ENCODE measurements at regions not wholly inside any gene's neighbourhood (a gene's known extent, or its start where the extent isn't known, plus 50 kb on each side); places are given as distances from the start of the nearest gene placed in this dataset.

DNA sequence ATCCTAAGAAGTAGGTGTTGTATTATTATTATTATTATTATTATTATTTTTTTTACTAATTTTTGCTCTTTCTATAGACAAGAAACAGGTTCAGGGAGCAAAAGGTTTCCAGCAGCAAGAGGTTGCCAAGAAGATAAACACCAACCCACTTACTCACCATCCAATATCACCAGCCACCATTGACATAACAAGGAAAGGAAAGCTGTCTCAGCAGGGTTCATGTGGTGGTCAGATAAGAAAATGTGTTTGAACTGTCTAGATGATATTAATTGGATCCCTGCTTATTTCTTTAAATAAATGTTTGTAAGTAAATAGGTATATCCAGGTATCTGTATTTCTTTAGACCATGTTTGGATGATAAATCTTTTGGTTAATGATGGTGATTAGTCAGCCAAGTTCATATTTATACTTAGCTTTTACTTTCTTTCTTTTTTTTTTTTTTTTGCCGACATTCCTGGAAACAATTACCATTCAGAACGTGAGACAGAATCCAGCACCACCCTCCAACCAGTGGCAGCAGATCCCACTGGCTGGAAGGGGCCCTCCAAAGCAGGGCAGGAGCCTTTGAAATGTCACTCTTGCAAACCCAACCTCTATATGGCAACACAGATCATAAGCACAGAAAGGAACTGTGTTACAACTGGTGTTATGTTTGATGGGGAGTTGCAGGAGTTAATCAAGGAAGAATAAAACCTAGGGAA, 139.2 kb upstream of the ECI2 start:
- POLR2A ChIA-PET (ENCODE audit: unreplicated experiment), result interaction anchor here (0.6 kb wide), 2 partner anchors 244 to 377 kb away, joined by 3 to 5 read pairs; no protein-coding TSS in a partner anchor
- H4K20me1 ChIP-seq (ENCODE audit: low read length), result no peaks in the 10 kb centered on the region
- H3K9me3 ChIP-seq (ENCODE audit: low read length), result no peaks in the 10 kb centered on the region
- H3K4me1 ChIP-seq (ENCODE audit: insufficient read depth, low read length), result peaks cover 10% of the 10 kb centered on the region; the same call in 1 of the 2 replicates
- H3K27me3 ChIP-seq (ENCODE audit: low read length), result no peaks in the 10 kb centered on the region
- H3K79me2 ChIP-seq (ENCODE audit: low read length), result no peaks in the 10 kb centered on the region
- no peaks in the 10 kb centered on the region for H3F3A ChIP-seq (ENCODE audit: low read length, unreplicated experiment)
- intact Hi-C loops (cut with micrococcal nuclease), result no loop called here
- H3K4me2 ChIP-seq (ENCODE audit: low read length), result no peak overlapping the region
- no peak overlapping the region for H3K27ac ChIP-seq (ENCODE audit: low read length)
- TF ChIP-seq EZH2phosphoT487 (IDR thresholded peaks at IDR 0.05; ENCODE audit: borderline replicate concordance, low read length), result no peak
- TF ChIP-seq, protein P1, sequence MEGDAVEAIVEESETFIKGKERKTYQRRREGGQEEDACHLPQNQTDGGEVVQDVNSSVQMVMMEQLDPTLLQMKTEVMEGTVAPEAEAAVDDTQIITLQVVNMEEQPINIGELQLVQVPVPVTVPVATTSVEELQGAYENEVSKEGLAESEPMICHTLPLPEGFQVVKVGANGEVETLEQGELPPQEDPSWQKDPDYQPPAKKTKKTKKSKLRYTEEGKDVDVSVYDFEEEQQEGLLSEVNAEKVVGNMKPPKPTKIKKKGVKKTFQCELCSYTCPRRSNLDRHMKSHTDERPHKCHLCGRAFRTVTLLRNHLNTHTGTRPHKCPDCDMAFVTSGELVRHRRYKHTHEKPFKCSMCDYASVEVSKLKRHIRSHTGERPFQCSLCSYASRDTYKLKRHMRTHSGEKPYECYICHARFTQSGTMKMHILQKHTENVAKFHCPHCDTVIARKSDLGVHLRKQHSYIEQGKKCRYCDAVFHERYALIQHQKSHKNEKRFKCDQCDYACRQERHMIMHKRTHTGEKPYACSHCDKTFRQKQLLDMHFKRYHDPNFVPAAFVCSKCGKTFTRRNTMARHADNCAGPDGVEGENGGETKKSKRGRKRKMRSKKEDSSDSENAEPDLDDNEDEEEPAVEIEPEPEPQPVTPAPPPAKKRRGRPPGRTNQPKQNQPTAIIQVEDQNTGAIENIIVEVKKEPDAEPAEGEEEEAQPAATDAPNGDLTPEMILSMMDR (conservative IDR thresholded peaks at IDR 0.05; ENCODE audit: low read depth, low read length), result no peak
- no peak for TF ChIP-seq EZH2 (IDR thresholded peaks at IDR 0.05; ENCODE audit: low read length, unreplicated experiment)
- CTCF ChIA-PET, result no interaction called here
- no peak overlapping the region for H3K9ac ChIP-seq (ENCODE audit: low read length)
- no TSS peak for BruUV-seq (replicated peaks)
- DNase-seq, result no peak
- no peak for ATAC-seq
- no peaks in the 10 kb centered on the region for H3K9me2 ChIP-seq (replicated peaks; ENCODE audit: low read length)
- no peak overlapping the region for H3K4me3 ChIP-seq (ENCODE audit: low read length)
- no peaks in the 10 kb centered on the region for H3K36me3 ChIP-seq (ENCODE audit: low read depth, low read length)
- no peak overlapping the region for H2AFZ ChIP-seq (ENCODE audit: low read length)

DNA sequence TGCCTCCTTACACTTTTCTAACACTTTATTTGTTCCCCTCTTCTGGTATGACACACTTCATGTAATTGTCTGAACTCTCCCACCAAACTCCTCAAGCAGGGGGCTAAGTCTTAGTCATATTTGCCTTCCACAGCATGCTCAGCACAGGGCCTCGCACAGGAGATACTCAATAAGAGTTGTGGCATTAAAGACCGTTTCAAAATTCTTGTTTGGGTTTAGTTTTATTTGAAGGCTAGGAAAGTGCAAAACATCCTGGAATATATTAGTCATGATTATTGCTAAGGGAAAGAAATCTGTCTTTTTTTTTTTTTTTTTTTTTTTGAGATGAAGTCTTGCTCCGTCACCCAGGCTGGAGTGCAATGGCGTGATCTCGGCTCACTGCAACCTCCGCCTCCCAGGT, 137.6 kb upstream of the ECI2 start:
- TF ChIP-seq EZH2phosphoT487 (IDR thresholded peaks at IDR 0.05; ENCODE audit: borderline replicate concordance, low read length) (no peak), EZH2 (IDR thresholded peaks at IDR 0.05; ENCODE audit: low read length, unreplicated experiment) (no peak)
- TF ChIP-seq, protein P1 (conservative IDR thresholded peaks at IDR 0.05; ENCODE audit: low read depth, low read length), result no peak
- Histone ChIP-seq H3K27ac (ENCODE audit: low read length) (no peak overlapping the region), H3F3A (ENCODE audit: low read length, unreplicated experiment) (no peaks in the 10 kb centered on the region), H3K4me2 (ENCODE audit: low read length) (no peak overlapping the region), H3K36me3 (ENCODE audit: low read depth, low read length) (no peaks in the 10 kb centered on the region), H4K20me1 (ENCODE audit: low read length) (no peaks in the 10 kb centered on the region), H2AFZ (ENCODE audit: low read length) (no peak overlapping the region), H3K79me2 (ENCODE audit: low read length) (no peaks in the 10 kb centered on the region), H3K27me3 (ENCODE audit: low read length) (no peaks in the 10 kb centered on the region), H3K4me1 (ENCODE audit: insufficient read depth, low read length) (peaks cover 10% of the 10 kb centered on the region; the same call in 1 of the 2 replicates), H3K4me3 (ENCODE audit: low read length) (no peak overlapping the region), H3K9ac (ENCODE audit: low read length) (no peak overlapping the region), H3K9me3 (ENCODE audit: low read length) (no peaks in the 10 kb centered on the region), H3K9me2 (replicated peaks; ENCODE audit: low read length) (no peaks in the 10 kb centered on the region)
- BruUV-seq (replicated peaks), result no TSS peak
- CTCF ChIA-PET, result no interaction called here
- no peak for ATAC-seq
- POLR2A ChIA-PET (ENCODE audit: unreplicated experiment), result no interaction called here
- intact Hi-C loops (cut with micrococcal nuclease), result no loop called here
- no peak for DNase-seq

DNA sequence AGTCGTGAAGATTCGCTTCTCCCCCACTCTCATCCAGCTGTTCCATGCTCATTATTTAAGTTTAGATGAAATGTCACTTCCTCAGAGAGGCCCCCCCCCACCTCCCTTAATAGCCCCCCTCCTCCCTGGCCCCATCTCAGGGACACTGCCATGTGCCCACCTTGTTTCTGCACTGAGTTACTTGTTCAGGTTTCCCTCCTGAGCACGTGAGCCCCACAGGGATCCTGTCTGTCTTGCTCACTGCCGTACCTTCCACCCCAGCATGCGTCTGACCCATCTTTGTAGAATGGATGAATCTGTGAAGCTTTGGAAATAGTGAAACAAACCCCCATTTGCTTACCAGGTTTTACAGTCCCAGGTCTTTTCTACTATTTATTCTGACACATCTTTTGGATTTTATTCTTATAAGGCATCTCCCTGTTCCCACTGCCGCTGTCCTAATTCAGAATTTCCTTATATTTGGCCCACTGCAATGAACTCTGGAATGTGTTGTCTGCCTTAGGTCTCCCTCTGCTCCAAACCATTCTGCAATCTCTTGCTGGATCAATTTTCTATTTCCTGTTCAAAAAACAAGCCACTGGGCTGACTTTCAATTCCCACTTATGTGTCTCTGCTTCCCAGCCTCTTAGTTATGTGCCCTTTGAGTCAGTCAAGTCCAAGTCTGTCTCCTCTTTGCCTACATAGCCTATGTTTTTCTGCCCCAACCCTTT, 136.5 kb upstream of the ECI2 start:
- H3F3A ChIP-seq (ENCODE audit: low read length, unreplicated experiment), result no peaks in the 10 kb centered on the region
- ChIA-PET CTCF (no interaction called here), POLR2A (ENCODE audit: unreplicated experiment) (interaction anchor here (0.6 kb wide), 1 partner anchor 1427 kb away, joined by 6 read pairs; no protein-coding TSS in a partner anchor)
- no peak overlapping the region for H3K9ac ChIP-seq (ENCODE audit: low read length)
- H3K27ac ChIP-seq (ENCODE audit: low read length), result no peak overlapping the region
- TF ChIP-seq EZH2phosphoT487 (IDR thresholded peaks at IDR 0.05; ENCODE audit: borderline replicate concordance, low read length) (no peak), EZH2 (IDR thresholded peaks at IDR 0.05; ENCODE audit: low read length, unreplicated experiment) (no peak)
- TF ChIP-seq, protein P1 (conservative IDR thresholded peaks at IDR 0.05; ENCODE audit: low read depth, low read length), result no peak
- DNase-seq (no peak), ATAC-seq (no peak)
- H3K9me2 ChIP-seq (replicated peaks; ENCODE audit: low read length), result no peaks in the 10 kb centered on the region
- H3K79me2 ChIP-seq (ENCODE audit: low read length), result no peaks in the 10 kb centered on the region
- H3K9me3 ChIP-seq (ENCODE audit: low read length), result no peaks in the 10 kb centered on the region
- no peaks in the 10 kb centered on the region for H3K27me3 ChIP-seq (ENCODE audit: low read length)
- H4K20me1 ChIP-seq (ENCODE audit: low read length), result no peaks in the 10 kb centered on the region
- no peak overlapping the region for H3K4me3 ChIP-seq (ENCODE audit: low read length)
- no peak overlapping the region for H2AFZ ChIP-seq (ENCODE audit: low read length)
- H3K4me1 ChIP-seq (ENCODE audit: insufficient read depth, low read length), result peaks cover 10% of the 10 kb centered on the region; the same call in 1 of the 2 replicates
- intact Hi-C loops (cut with micrococcal nuclease), result no loop called here
- H3K36me3 ChIP-seq (ENCODE audit: low read depth, low read length), result no peaks in the 10 kb centered on the region
- BruUV-seq (replicated peaks), result no TSS peak
- H3K4me2 ChIP-seq (ENCODE audit: low read length), result no peak overlapping the region
